ENCODE measurements at regions not wholly inside any gene's neighbourhood (a gene's known extent, or its start where the extent isn't known, plus 50 kb on each side); places are given as distances from the start of the nearest gene placed in this dataset.

DNA sequence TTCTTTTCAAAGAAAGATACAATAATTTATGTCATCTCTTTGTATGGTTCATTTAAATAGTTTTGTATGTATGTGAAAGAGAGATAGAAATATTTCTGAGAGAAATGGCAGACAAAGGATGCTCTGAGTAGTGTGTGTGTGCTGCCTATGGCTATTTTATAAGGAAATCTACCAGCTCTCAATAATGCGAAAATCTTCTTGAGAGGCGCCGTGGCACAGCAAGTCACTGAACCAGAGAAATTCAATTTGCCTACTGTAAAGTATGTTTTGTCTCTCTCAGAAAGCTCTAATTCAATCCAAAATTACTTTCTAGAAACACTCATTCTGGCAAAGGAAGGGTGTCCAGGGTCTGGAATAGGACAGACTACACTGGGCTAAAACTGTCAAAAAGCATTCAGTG lies 1981.1 kb downstream of the EFNA5 start:
- Histone ChIP-seq H3K36me3 (ENCODE audit: control insufficient read depth in 2 of 2, insufficient read depth in 1 of 2, low read length in 2 of 2) (no peaks in the 10 kb centered on the region), H3K27ac (ENCODE audit: extremely low read depth, low read depth, low read length) (no peak overlapping the region), H3K9me3 (ENCODE audit: control insufficient read depth, insufficient read depth, low read depth, low read length) (no peaks in the 10 kb centered on the region), H3K4me1 (ENCODE audit: control insufficient read depth, insufficient read depth, low read length) (no peaks in the 10 kb centered on the region), H3K4me3 (ENCODE audit: low read depth, low read length) (no peak overlapping the region)
- POLR2A ChIA-PET: no interaction called here
- TF ChIP-seq YY1 (tag by site-specific recombination; IDR thresholded peaks at IDR 0.05) (no peak), ZNF621 (tag by site-specific recombination; IDR thresholded peaks at IDR 0.05) (no peak), ZSCAN30 (tag by site-specific recombination; IDR thresholded peaks at IDR 0.05) (no peak), ZNF585B (tag by site-specific recombination; IDR thresholded peaks at IDR 0.05) (no peak), ATF2 (tag by site-specific recombination; IDR thresholded peaks at IDR 0.05; ENCODE audit: low read depth) (no peak), GLI4 (tag by site-specific recombination; IDR thresholded peaks at IDR 0.05) (no peak), HOXC10 (CRISPR knock-in tag; IDR thresholded peaks at IDR 0.05) (no peak), ZNF610 (tag by site-specific recombination; IDR thresholded peaks at IDR 0.05; ENCODE audit: borderline replicate concordance) (no peak), GLIS2 (tag by site-specific recombination; IDR thresholded peaks at IDR 0.05) (no peak), ZSCAN23 (tag by site-specific recombination; IDR thresholded peaks at IDR 0.05) (no peak)
- CTCF ChIA-PET: no interaction called here

DNA sequence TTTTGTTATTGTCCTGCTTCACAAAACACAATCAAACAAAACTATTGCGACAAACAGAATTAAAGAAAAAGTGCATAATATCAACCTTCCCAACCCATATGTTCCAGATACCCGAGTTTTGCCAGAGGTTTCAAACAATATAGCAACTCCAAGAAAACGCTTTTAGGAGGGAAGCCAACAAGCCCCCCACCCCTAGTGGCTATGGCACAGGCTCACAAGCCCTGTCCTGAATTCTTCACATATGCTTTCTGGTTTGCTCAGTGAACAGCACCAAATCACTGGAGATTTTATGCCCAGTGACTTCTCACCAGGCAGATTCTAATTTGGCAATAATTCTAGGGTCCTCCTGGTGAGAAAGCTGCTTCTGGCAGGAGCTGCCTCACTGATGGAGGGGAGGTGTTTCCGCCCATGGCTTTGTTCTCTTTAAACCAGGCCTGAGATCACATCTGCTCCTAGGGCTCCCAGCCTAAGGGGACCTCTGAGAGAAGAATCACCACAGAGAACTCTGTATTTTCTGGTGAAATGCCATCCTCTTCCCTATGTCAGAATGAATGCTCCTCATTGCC lies 1982.4 kb downstream of the EFNA5 start:
- POLR2A ChIA-PET: no interaction called here
- no peak overlapping the region for H3K27ac ChIP-seq (ENCODE audit: extremely low read depth, low read depth, low read length)
- no peaks in the 10 kb centered on the region for H3K36me3 ChIP-seq (ENCODE audit: control insufficient read depth in 2 of 2, insufficient read depth in 1 of 2, low read length in 2 of 2)
- no peak overlapping the region for H3K4me3 ChIP-seq (ENCODE audit: low read depth, low read length)
- no peaks in the 10 kb centered on the region for H3K9me3 ChIP-seq (ENCODE audit: control insufficient read depth, insufficient read depth, low read depth, low read length)
- CTCF ChIA-PET: no interaction called here
- TF ChIP-seq ZNF571 (tag by site-specific recombination; IDR thresholded peaks at IDR 0.05) (no peak), ZNF548 (tag by site-specific recombination; IDR thresholded peaks at IDR 0.05) (no peak), ZNF530 (tag by site-specific recombination; IDR thresholded peaks at IDR 0.05; ENCODE audit: low read depth) (no peak), ZNF426 (tag by site-specific recombination; IDR thresholded peaks at IDR 0.05) (no peak), OSR2 (tag by site-specific recombination; IDR thresholded peaks at IDR 0.05) (no peak), ZNF529 (tag by site-specific recombination; IDR thresholded peaks at IDR 0.05; ENCODE audit: insufficient replicate concordance) (no peak), ZNF138 (tag by site-specific recombination; IDR thresholded peaks at IDR 0.05; ENCODE audit: borderline replicate concordance) (no peak), ZNF19 (tag by site-specific recombination; IDR thresholded peaks at IDR 0.05; ENCODE audit: low read depth) (no peak), PBX3 (CRISPR knock-in tag; IDR thresholded peaks at IDR 0.05) (no peak)
- H3K4me1 ChIP-seq (ENCODE audit: control insufficient read depth, insufficient read depth, low read length): no peaks in the 10 kb centered on the region

GRCh38 chr5:105687493-105687892 lies 1983.2 kb downstream of the EFNA5 start:
- no peak overlapping the region for H3K27ac ChIP-seq (ENCODE audit: extremely low read depth, low read depth, low read length)
- ChIA-PET POLR2A (no interaction called here), CTCF (no interaction called here)
- TF ChIP-seq ZBTB21 (tag by site-specific recombination; IDR thresholded peaks at IDR 0.05) (no peak), ZNF549 (tag by site-specific recombination; IDR thresholded peaks at IDR 0.05) (no peak), ZNF558 (tag by site-specific recombination; IDR thresholded peaks at IDR 0.05) (no peak)
- TF ChIP-seq, protein P1, sequence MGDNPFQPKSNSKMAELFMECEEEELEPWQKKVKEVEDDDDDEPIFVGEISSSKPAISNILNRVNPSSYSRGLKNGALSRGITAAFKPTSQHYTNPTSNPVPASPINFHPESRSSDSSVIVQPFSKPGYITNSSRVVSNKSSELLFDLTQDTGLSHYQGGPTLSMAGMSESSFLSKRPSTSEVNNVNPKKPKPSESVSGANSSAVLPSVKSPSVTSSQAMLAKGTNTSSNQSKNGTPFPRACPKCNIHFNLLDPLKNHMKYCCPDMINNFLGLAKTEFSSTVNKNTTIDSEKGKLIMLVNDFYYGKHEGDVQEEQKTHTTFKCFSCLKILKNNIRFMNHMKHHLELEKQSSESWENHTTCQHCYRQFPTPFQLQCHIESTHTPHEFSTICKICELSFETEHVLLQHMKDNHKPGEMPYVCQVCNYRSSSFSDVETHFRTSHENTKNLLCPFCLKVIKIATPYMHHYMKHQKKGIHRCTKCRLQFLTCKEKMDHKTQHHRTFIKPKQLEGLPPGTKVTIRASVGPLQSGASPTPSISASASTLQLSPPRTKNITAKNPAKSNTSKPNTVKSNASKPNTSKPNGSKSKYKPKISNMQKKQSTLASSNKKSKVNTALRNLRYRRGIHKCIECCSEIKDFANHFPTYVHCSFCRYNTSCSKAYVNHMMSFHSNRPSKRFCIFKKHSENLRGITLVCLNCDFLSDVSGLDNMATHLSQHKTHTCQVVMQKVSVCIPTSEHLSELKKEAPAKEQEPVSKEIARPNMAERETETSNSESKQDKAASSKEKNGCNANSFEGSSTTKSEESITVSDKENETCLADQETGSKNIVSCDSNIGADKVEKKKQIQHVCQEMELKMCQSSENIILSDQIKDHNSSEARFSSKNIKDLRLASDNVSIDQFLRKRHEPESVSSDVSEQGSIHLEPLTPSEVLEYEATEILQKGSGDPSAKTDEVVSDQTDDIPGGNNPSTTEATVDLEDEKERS (tag by site-specific recombination; IDR thresholded peaks at IDR 0.05): no peak

More at GRCh38 chr5:105687493-105687892, 1983.2 kb downstream of the EFNA5 start:
- Histone ChIP-seq H3K4me1 (ENCODE audit: control insufficient read depth, insufficient read depth, low read length) (no peaks in the 10 kb centered on the region), H3K9me3 (ENCODE audit: control insufficient read depth, insufficient read depth, low read depth, low read length) (no peaks in the 10 kb centered on the region), H3K4me3 (ENCODE audit: low read depth, low read length) (no peak overlapping the region), H3K36me3 (ENCODE audit: control insufficient read depth in 2 of 2, insufficient read depth in 1 of 2, low read length in 2 of 2) (no peaks in the 10 kb centered on the region)

All from HEK293 (cell line).